Activated CD8-positive, alpha-beta memory T cell treated with anti-CD3 and anti-CD28 coated beads for 24 hours (primary cell): ENCODE measurements at regions not wholly inside any gene's neighbourhood (a gene's known extent, or its start where the extent isn't known, plus 50 kb on each side); places are given as distances from the start of the nearest gene placed in this dataset.
A peak's percentile ranks its signal among the peaks of the same experiment; 100 is the strongest.
"Not testable (repeated sequence)": the region's sequence is repeated elsewhere in the genome, so short reads cannot be mapped to it uniquely, and the experiment has no call there.

ENCODE experiments used
- DNase-seq: peaks from one replicate; pipeline ENCODE4 v3.0.0-alpha.2; 2020

- DNase-seq: not testable (repeated sequence)
Measured at GRCh38 chr9:66152406-66152805, 415.5 kb downstream of the FOXD4L4 start.

- DNase-seq: peak; percentile 63
Measured at GRCh38 chr9:66153021-66153725, 416.2 kb downstream of the FOXD4L4 start.

- peak; percentile 65 for DNase-seq
Measured at GRCh38 chr9:66153971-66154691, 417.2 kb downstream of the FOXD4L4 start.

GRCh38 chr9:66182316-66182715 is 445.4 kb downstream of the FOXD4L4 start:
- DNase-seq: not testable (repeated sequence)

- DNase-seq: not testable (repeated sequence)
Measured at GRCh38 chr9:66183648-66184047, 446.7 kb downstream of the FOXD4L4 start.

- DNase-seq: not testable (repeated sequence)
Measured at GRCh38 chr9:66197199-66197598, 460.3 kb downstream of the FOXD4L4 start.

GRCh38 chr9:66198421-66198820 is 461.5 kb downstream of the FOXD4L4 start:
- DNase-seq: not testable (repeated sequence)

GRCh38 chr9:66206617-66207016 is 469.7 kb downstream of the FOXD4L4 start:
- not testable (repeated sequence) for DNase-seq

- DNase-seq: not testable (repeated sequence)
Measured at GRCh38 chr9:66207914-66208313, 471.0 kb downstream of the FOXD4L4 start.

- not testable (repeated sequence) for DNase-seq
Measured at GRCh38 chr9:66244763-66245162, 507.8 kb downstream of the FOXD4L4 start.

GRCh38 chr9:66245481-66245880 is 508.5 kb downstream of the FOXD4L4 start:
- not testable (repeated sequence) for DNase-seq

- DNase-seq: not testable (repeated sequence)
Measured at GRCh38 chr9:66257581-66257980, 520.6 kb downstream of the FOXD4L4 start.

GRCh38 chr9:66261576-66261975 is 524.6 kb downstream of the FOXD4L4 start:
- DNase-seq: not testable (repeated sequence)

- DNase-seq: not testable (repeated sequence)
Measured at GRCh38 chr9:66263621-66264020, 526.7 kb downstream of the FOXD4L4 start.

- not testable (repeated sequence) for DNase-seq
Measured at GRCh38 chr9:66264786-66265185, 527.8 kb downstream of the FOXD4L4 start.

- DNase-seq: not testable (repeated sequence)
Measured at GRCh38 chr9:66266202-66266601, 529.3 kb downstream of the FOXD4L4 start.

GRCh38 chr9:66266856-66267430 is 530.0 kb downstream of the FOXD4L4 start:
- not testable (repeated sequence) for DNase-seq

GRCh38 chr9:66267684-66268083 is 530.7 kb downstream of the FOXD4L4 start:
- peak; percentile 62 for DNase-seq

GRCh38 chr9:66269024-66269423 is 532.1 kb downstream of the FOXD4L4 start:
- not testable (repeated sequence) for DNase-seq

- DNase-seq: peak; percentile 89
Measured at GRCh38 chr9:66269783-66270182, 532.8 kb downstream of the FOXD4L4 start.

GRCh38 chr9:66278809-66279208 is 541.9 kb downstream of the FOXD4L4 start:
- DNase-seq: not testable (repeated sequence)
